ENCODE measurements at regions not wholly inside any gene's neighbourhood (a gene's known extent, or its start where the extent isn't known, plus 50 kb on each side); places are given as distances from the start of the nearest gene placed in this dataset.

DNA sequence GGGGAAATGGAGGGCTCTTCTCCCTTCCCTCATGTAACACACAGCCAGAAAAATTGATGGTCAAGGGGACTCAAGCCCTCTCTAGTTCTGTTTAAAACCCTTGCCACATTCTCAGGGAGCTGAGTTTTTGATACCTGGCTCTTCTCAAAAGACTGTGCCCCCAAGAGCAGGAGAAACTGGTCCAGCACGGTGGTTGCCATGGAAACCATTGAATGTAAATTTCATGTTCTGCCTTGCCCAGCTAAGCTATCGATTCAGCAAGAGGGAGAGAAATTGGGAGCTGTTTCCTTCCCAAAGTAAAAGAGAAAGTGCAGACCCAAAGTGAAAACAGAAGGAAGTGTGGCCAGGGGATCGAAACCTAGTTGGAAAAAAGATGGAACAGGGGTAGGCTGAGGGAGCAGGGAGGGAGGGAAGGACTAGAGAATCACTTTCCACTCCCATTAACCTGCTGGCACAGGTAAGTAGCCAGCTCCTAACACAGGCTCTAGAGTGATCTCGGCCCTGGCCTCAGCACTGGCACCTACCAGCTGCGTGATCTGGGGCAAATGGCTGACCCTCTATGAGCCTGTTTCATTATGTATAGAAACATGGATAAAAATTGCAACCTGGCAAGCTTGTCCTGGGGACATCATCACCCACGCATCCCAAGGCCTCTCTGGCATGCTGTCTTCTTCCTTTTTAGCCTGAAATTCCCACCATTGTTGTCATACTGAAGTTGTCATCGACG lies 140.9 kb downstream of the TPRA1 start:
- Histone ChIP-seq H3K27ac (ENCODE audit: low read length) (peak overlapping the region; percentile 38), H3K9ac (ENCODE audit: low read length) (no peak overlapping the region)
- TF ChIP-seq MXI1 (conservative IDR thresholded peaks at IDR 0.05; ENCODE audit: poor library complexity, severe bottlenecking) (no peak), EP300 (conservative IDR thresholded peaks at IDR 0.05; ENCODE audit: poor library complexity, severe bottlenecking) (no peak), RAD21 (conservative IDR thresholded peaks at IDR 0.05) (peak; percentile 26), SMC3 (conservative IDR thresholded peaks at IDR 0.05; ENCODE audit: poor library complexity) (peak; percentile 31)

DNA sequence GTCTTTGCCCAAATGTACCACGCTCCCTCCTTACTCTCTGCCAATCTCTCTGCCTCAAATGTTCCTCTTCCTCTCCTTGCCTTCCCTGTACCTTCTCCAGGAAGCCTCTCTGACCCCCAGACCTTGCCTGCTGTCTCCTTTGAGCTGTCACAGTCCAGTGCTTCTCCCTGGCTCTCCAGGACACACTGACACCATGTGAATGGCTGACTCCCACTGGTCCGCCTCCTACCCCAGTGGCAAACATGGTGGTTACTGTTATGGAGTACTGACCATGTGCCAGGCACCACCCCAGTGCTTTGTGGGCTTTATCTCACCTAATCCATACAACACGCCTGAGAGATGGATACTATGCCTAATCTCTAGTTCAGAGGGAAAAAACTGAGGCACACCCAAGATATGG lies 141.9 kb downstream of the TPRA1 start:
- Histone ChIP-seq H3K79me2 (replicated peaks; ENCODE audit: insufficient read depth, low read length) (no peaks in the 10 kb centered on the region), H3K9me3 (ENCODE audit: low read length) (no peaks in the 10 kb centered on the region), H3K27me3 (ENCODE audit: insufficient read depth, low read depth, low read length) (no peaks in the 10 kb centered on the region), H4K20me1 (ENCODE audit: insufficient read depth) (no peaks in the 10 kb centered on the region), H3K9ac (ENCODE audit: low read length) (no peak overlapping the region), H3K9me2 (ENCODE audit: insufficient read depth, low read length) (no peaks in the 10 kb centered on the region), H3K27ac (ENCODE audit: low read length) (no peak overlapping the region), H3F3A (ENCODE audit: insufficient read depth, low read length, poor library complexity, severe bottlenecking) (no peaks in the 10 kb centered on the region), H3K4me3 (ENCODE audit: low read length) (no peak overlapping the region), H3K36me3 (ENCODE audit: insufficient read depth, low read length) (no peaks in the 10 kb centered on the region), H3K4me2 (ENCODE audit: low read length) (no peak overlapping the region), H2AFZ (ENCODE audit: low read depth, low read length) (no peak overlapping the region)
- TF ChIP-seq EZH2 (IDR thresholded peaks at IDR 0.05; ENCODE audit: borderline replicate concordance, insufficient read depth, low read length, poor library complexity, severe bottlenecking): no peak
- TF ChIP-seq, protein P1, sequence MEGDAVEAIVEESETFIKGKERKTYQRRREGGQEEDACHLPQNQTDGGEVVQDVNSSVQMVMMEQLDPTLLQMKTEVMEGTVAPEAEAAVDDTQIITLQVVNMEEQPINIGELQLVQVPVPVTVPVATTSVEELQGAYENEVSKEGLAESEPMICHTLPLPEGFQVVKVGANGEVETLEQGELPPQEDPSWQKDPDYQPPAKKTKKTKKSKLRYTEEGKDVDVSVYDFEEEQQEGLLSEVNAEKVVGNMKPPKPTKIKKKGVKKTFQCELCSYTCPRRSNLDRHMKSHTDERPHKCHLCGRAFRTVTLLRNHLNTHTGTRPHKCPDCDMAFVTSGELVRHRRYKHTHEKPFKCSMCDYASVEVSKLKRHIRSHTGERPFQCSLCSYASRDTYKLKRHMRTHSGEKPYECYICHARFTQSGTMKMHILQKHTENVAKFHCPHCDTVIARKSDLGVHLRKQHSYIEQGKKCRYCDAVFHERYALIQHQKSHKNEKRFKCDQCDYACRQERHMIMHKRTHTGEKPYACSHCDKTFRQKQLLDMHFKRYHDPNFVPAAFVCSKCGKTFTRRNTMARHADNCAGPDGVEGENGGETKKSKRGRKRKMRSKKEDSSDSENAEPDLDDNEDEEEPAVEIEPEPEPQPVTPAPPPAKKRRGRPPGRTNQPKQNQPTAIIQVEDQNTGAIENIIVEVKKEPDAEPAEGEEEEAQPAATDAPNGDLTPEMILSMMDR (IDR thresholded peaks at IDR 0.05; ENCODE audit: poor library complexity, severe bottlenecking): no peak

More for the DNA sequence above, 140.9 kb downstream of the TPRA1 start:
- H3K9me3 ChIP-seq (ENCODE audit: low read length): no peaks in the 10 kb centered on the region
- H2AFZ ChIP-seq (ENCODE audit: low read depth, low read length): no peak overlapping the region
- H3K27me3 ChIP-seq (ENCODE audit: insufficient read depth, low read depth, low read length): no peaks in the 10 kb centered on the region
- no peaks in the 10 kb centered on the region for H3K79me2 ChIP-seq (replicated peaks; ENCODE audit: insufficient read depth, low read length)
- H3K4me2 ChIP-seq (ENCODE audit: low read length): peak overlapping the region; percentile 33
- H3F3A ChIP-seq (ENCODE audit: insufficient read depth, low read length, poor library complexity, severe bottlenecking): no peaks in the 10 kb centered on the region
- H4K20me1 ChIP-seq (ENCODE audit: insufficient read depth): no peaks in the 10 kb centered on the region
- no peaks in the 10 kb centered on the region for H3K9me2 ChIP-seq (ENCODE audit: insufficient read depth, low read length)
- no peaks in the 10 kb centered on the region for H3K36me3 ChIP-seq (ENCODE audit: insufficient read depth, low read length)
- no peak overlapping the region for H3K4me3 ChIP-seq (ENCODE audit: low read length)

DNA sequence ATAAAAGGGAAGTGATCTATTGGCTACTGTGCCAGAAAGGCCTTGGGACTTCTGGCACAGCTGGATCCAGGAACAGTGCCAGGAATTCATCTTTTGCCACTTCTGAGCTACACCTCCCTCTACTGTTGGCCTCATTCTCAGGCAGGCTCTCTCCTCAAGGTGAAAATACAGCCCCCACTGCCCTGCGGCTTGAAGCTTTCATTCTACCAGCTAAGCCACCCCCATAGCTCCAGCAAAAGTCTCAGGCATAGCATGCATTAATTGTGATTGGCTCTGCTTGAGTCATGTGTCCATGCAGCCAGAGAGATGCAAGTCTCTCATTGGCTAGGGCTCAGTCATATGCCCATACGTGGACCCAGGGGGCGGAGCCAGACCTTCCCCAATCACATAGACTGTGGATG lies 142.4 kb downstream of the TPRA1 start:
- no peaks in the 10 kb centered on the region for H4K20me1 ChIP-seq (ENCODE audit: insufficient read depth)
- no peak overlapping the region for H3K4me3 ChIP-seq (ENCODE audit: low read length)
- H3K9ac ChIP-seq (ENCODE audit: low read length): no peak overlapping the region
- no peaks in the 10 kb centered on the region for H3K9me3 ChIP-seq (ENCODE audit: low read length)
- H3F3A ChIP-seq (ENCODE audit: insufficient read depth, low read length, poor library complexity, severe bottlenecking): no peaks in the 10 kb centered on the region
- H2AFZ ChIP-seq (ENCODE audit: low read depth, low read length): no peak overlapping the region
- no peak overlapping the region for H3K4me2 ChIP-seq (ENCODE audit: low read length)
- no peaks in the 10 kb centered on the region for H3K36me3 ChIP-seq (ENCODE audit: insufficient read depth, low read length)
- no peak overlapping the region for H3K27ac ChIP-seq (ENCODE audit: low read length)
- no peaks in the 10 kb centered on the region for H3K79me2 ChIP-seq (replicated peaks; ENCODE audit: insufficient read depth, low read length)
- TF ChIP-seq EP300 (conservative IDR thresholded peaks at IDR 0.05; ENCODE audit: poor library complexity, severe bottlenecking) (no peak), POLR2AphosphoS5 (IDR thresholded peaks at IDR 0.05) (no peak), RAD21 (conservative IDR thresholded peaks at IDR 0.05) (no peak), MXI1 (conservative IDR thresholded peaks at IDR 0.05; ENCODE audit: poor library complexity, severe bottlenecking) (no peak), TAF1 (IDR thresholded peaks at IDR 0.05; ENCODE audit: low read depth) (no peak), EZH2 (IDR thresholded peaks at IDR 0.05; ENCODE audit: borderline replicate concordance, insufficient read depth, low read length, poor library complexity, severe bottlenecking) (no peak), SMC3 (conservative IDR thresholded peaks at IDR 0.05; ENCODE audit: poor library complexity) (no peak)
- TF ChIP-seq, protein P2, sequence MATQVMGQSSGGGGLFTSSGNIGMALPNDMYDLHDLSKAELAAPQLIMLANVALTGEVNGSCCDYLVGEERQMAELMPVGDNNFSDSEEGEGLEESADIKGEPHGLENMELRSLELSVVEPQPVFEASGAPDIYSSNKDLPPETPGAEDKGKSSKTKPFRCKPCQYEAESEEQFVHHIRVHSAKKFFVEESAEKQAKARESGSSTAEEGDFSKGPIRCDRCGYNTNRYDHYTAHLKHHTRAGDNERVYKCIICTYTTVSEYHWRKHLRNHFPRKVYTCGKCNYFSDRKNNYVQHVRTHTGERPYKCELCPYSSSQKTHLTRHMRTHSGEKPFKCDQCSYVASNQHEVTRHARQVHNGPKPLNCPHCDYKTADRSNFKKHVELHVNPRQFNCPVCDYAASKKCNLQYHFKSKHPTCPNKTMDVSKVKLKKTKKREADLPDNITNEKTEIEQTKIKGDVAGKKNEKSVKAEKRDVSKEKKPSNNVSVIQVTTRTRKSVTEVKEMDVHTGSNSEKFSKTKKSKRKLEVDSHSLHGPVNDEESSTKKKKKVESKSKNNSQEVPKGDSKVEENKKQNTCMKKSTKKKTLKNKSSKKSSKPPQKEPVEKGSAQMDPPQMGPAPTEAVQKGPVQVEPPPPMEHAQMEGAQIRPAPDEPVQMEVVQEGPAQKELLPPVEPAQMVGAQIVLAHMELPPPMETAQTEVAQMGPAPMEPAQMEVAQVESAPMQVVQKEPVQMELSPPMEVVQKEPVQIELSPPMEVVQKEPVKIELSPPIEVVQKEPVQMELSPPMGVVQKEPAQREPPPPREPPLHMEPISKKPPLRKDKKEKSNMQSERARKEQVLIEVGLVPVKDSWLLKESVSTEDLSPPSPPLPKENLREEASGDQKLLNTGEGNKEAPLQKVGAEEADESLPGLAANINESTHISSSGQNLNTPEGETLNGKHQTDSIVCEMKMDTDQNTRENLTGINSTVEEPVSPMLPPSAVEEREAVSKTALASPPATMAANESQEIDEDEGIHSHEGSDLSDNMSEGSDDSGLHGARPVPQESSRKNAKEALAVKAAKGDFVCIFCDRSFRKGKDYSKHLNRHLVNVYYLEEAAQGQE (IDR thresholded peaks at IDR 0.05; ENCODE audit: borderline replicate concordance): no peak
- TF ChIP-seq, protein P1 (IDR thresholded peaks at IDR 0.05; ENCODE audit: poor library complexity, severe bottlenecking): no peak
- H3K27me3 ChIP-seq (ENCODE audit: insufficient read depth, low read depth, low read length): no peaks in the 10 kb centered on the region
- no peaks in the 10 kb centered on the region for H3K9me2 ChIP-seq (ENCODE audit: insufficient read depth, low read length)

Measured in neural cell (in vitro differentiated cells).